MM.1S (cell line): ENCODE measurements at regions not wholly inside any gene's neighbourhood (a gene's known extent, or its start where the extent isn't known, plus 50 kb on each side); places are given as distances from the start of the nearest gene placed in this dataset.
"Not testable (repeated sequence)": the region's sequence is repeated elsewhere in the genome, so short reads cannot be mapped to it uniquely, and the experiment has no call there.

Source experiments
- DNase-seq: peaks from one replicate; pipeline ENCODE4 v3.0.0-alpha.2; 2015
- H2AFZ ChIP-seq: fragments of 300-600 bp; sonication (generic); 2 replicates; pipeline ENCODE4 v1.6.0; 2016; ENCODE audit warnings: antibody characterized with exemption, low read length
- H3F3A ChIP-seq: fragments of 300-600 bp; sonication (generic); 2 replicates; pipeline ENCODE4 v1.6.1; 2016; ENCODE audit warnings: mild to moderate bottlenecking, antibody characterized with exemption, low read length, moderate library complexity, mixed read lengths; ENCODE audit not compliant: insufficient read depth
- H3K27ac ChIP-seq: fragments of 300-600 bp; sonication (generic); 2 replicates; pipeline ENCODE4 v1.5.1; 2016; ENCODE audit warnings: mild to moderate bottlenecking, low read length
- H3K27me3 ChIP-seq: fragments of 300-600 bp; sonication (generic); replicated peaks from 2 replicates; pipeline ENCODE4 v1.6.0; 2016; ENCODE audit warnings: low read length; ENCODE audit not compliant: insufficient read depth
- H3K36me3 ChIP-seq: fragments of 300-600 bp; sonication (generic); replicated peaks from 2 replicates; pipeline ENCODE4 v1.6.1; 2016; ENCODE audit warnings: mild to moderate bottlenecking, low read length, mixed read lengths; ENCODE audit not compliant: insufficient read depth
- H3K4me1 ChIP-seq: fragments of 300-600 bp; sonication (generic); 2 replicates; pipeline ENCODE4 v1.6.1; 2016; ENCODE audit warnings: low read length, mixed read lengths
- H3K4me2 ChIP-seq: fragments of 300-600 bp; sonication (generic); 2 replicates; pipeline ENCODE4 v1.6.0; 2016; ENCODE audit warnings: low read depth, low read length
- H3K4me3 ChIP-seq: fragments of 300-600 bp; sonication (generic); 2 replicates; pipeline ENCODE4 v1.5.1; 2016; ENCODE audit warnings: low read length, mixed read lengths
- H3K79me2 ChIP-seq: fragments of 300-600 bp; sonication (generic); 2 replicates; pipeline ENCODE4 v1.6.1; 2016; ENCODE audit warnings: mixed run types, low read length, mixed read lengths
- H3K9ac ChIP-seq: fragments of 300-600 bp; sonication (generic); 2 replicates; pipeline ENCODE4 v1.6.1; 2016; ENCODE audit warnings: low read length, mixed read lengths
- H3K9me2 ChIP-seq: fragments of 300-600 bp; sonication (generic); replicated peaks from 2 replicates; pipeline ENCODE4 v1.6.1; 2016; ENCODE audit warnings: mild to moderate bottlenecking, low read length, mixed read lengths; ENCODE audit not compliant: insufficient read depth
- H3K9me3 ChIP-seq: fragments of 300-600 bp; sonication (generic); replicated peaks from 2 replicates; pipeline ENCODE4 v1.6.1; 2016; ENCODE audit warnings: mild to moderate bottlenecking, low read length, mixed read lengths; ENCODE audit not compliant: insufficient read depth
- H4K20me1 ChIP-seq: fragments of 300-600 bp; sonication (generic); 2 replicates; pipeline ENCODE4 v1.6.1; 2016; ENCODE audit warnings: mild to moderate bottlenecking, low read length, moderate library complexity, mixed read lengths; ENCODE audit not compliant: insufficient read depth
- CTCF ChIP-seq: fragments of 300-600 bp; sonication (generic); IDR thresholded peaks from 2 replicates; pipeline ENCODE4 v1.5.1; 2016; ENCODE audit warnings: antibody characterized with exemption, low read length, mixed read lengths
- EZH2 ChIP-seq: fragments of 300-600 bp; sonication (generic); optimal IDR thresholded peaks from 2 replicates; pipeline ENCODE3; 2017; ENCODE audit warnings: low read depth, mild to moderate bottlenecking, antibody characterized with exemption, low read length, mixed read lengths
- EZH2phosphoT487 ChIP-seq: fragments of 300-600 bp; sonication (generic); IDR thresholded peaks from 2 replicates; pipeline ENCODE4 v1.6.1; 2018; ENCODE audit warnings: antibody characterized with exemption, low read length

- Histone ChIP-seq H3K4me2 (no peak overlapping the region), H3K27me3 (no peaks in the 10 kb centered on the region), H3K79me2 (no peaks in the 10 kb centered on the region), H3K36me3 (no peaks in the 10 kb centered on the region), H3K9me2 (no peaks in the 10 kb centered on the region), H3K4me1 (no peaks in the 10 kb centered on the region), H3F3A (no peaks in the 10 kb centered on the region), H3K9ac (no peak overlapping the region), H3K9me3 (no peaks in the 10 kb centered on the region), H3K4me3 (no peak overlapping the region), H4K20me1 (no peaks in the 10 kb centered on the region), H2AFZ (no peak overlapping the region), H3K27ac (no peak overlapping the region)
- no peak for DNase-seq
- no peak for TF ChIP-seq CTCF
- TF ChIP-seq EZH2 = no peak
- TF ChIP-seq EZH2phosphoT487 = no peak
Observed at GRCh38 chr3:165954171-165954570, 116.9 kb upstream of the BCHE start.

- Histone ChIP-seq H3K4me2 (no peak overlapping the region), H3K9me2 (no peaks in the 10 kb centered on the region), H3K9ac (no peak overlapping the region), H3K79me2 (no peaks in the 10 kb centered on the region), H2AFZ (no peak overlapping the region), H3F3A (no peaks in the 10 kb centered on the region), H4K20me1 (no peaks in the 10 kb centered on the region), H3K27ac (no peak overlapping the region), H3K4me1 (no peaks in the 10 kb centered on the region), H3K27me3 (no peaks in the 10 kb centered on the region), H3K4me3 (no peak overlapping the region), H3K36me3 (no peaks in the 10 kb centered on the region), H3K9me3 (no peaks in the 10 kb centered on the region)
- TF ChIP-seq CTCF (no peak), EZH2phosphoT487 (no peak), EZH2 (no peak)
- DNase-seq = no peak
Observed at GRCh38 chr3:165946360-165946759, 109.1 kb upstream of the BCHE start.

- H4K20me1 ChIP-seq = no peaks in the 10 kb centered on the region
- no peak overlapping the region for H3K4me3 ChIP-seq
- no peaks in the 10 kb centered on the region for H3K36me3 ChIP-seq
- H3K27ac ChIP-seq = no peak overlapping the region
- H3K9me3 ChIP-seq = no peaks in the 10 kb centered on the region
- no peak for DNase-seq
- H3F3A ChIP-seq = no peaks in the 10 kb centered on the region
- no peaks in the 10 kb centered on the region for H3K27me3 ChIP-seq
- H3K4me2 ChIP-seq = no peak overlapping the region
- H3K79me2 ChIP-seq = no peaks in the 10 kb centered on the region
- no peaks in the 10 kb centered on the region for H3K9me2 ChIP-seq
- H2AFZ ChIP-seq = no peak overlapping the region
- no peaks in the 10 kb centered on the region for H3K4me1 ChIP-seq
- TF ChIP-seq CTCF = no peak
- TF ChIP-seq EZH2phosphoT487 = no peak
- no peak for TF ChIP-seq EZH2
- H3K9ac ChIP-seq = no peak overlapping the region
Observed at GRCh38 chr3:165938986-165939540, 101.8 kb upstream of the BCHE start.

GRCh38 chr3:165936081-165936480 is 98.9 kb upstream of the BCHE start:
- not testable (repeated sequence) for H2AFZ ChIP-seq, H3K36me3 ChIP-seq, H3K4me3 ChIP-seq, H3K27me3 ChIP-seq, H3K9me3 ChIP-seq, H3F3A ChIP-seq, H4K20me1 ChIP-seq, H3K4me1 ChIP-seq, DNase-seq, H3K9ac ChIP-seq, H3K4me2 ChIP-seq, H3K9me2 ChIP-seq, H3K79me2 ChIP-seq, H3K27ac ChIP-seq

- not testable (repeated sequence) for H3K9me3 ChIP-seq, H3K4me3 ChIP-seq, DNase-seq, H3K4me2 ChIP-seq, H3K79me2 ChIP-seq, H3F3A ChIP-seq, H3K4me1 ChIP-seq, H2AFZ ChIP-seq, H3K36me3 ChIP-seq, H3K27me3 ChIP-seq, H4K20me1 ChIP-seq, H3K9ac ChIP-seq, H3K9me2 ChIP-seq, H3K27ac ChIP-seq
Observed at GRCh38 chr3:165924301-165924791, 87.1 kb upstream of the BCHE start.
